K562 (cell line): ENCODE measurements at regions not wholly inside any gene's neighbourhood (a gene's known extent, or its start where the extent isn't known, plus 50 kb on each side); places are given as distances from the start of the nearest gene placed in this dataset.

Experiments
- ARID3B ChIP-seq: fragments of 250-450 bp; sonication (Bioruptor Pico); IDR thresholded peaks from 2 replicates; pipeline ENCODE4 v1.4.0; 2020; ENCODE audit warnings: borderline replicate concordance
- NR2C1 ChIP-seq, 2 experiments: fragments of 450-650 bp; IDR thresholded peaks; 2 replicates each; pipeline ENCODE4 v1.6.1; 2017; ENCODE audit warnings: mild to moderate bottlenecking in 2 of 2, antibody characterized with exemption in 1 of 2, inconsistent platforms in 1 of 2, missing compliant biosample characterization in 1 of 2, missing genetic modification characterization in 1 of 2
- PHF20 ChIP-seq: fragments of 450-650 bp; IDR thresholded peaks from 2 replicates; pipeline ENCODE4 v1.6.1; 2018; ENCODE audit not compliant: partially characterized antibody
- RBM25 ChIP-seq: fragments of 200-400 bp; formaldehyde crosslinking; IDR thresholded peaks from 2 replicates; pipeline ENCODE4 v1.6.1; 2018; ENCODE audit warnings: low read length, low read depth, moderate library complexity; ENCODE audit not compliant: severe bottlenecking
- SMARCE1 ChIP-seq: fragments of 450-650 bp; IDR thresholded peaks from 2 replicates; pipeline ENCODE4 v1.7.1; 2016; ENCODE audit warnings: mild to moderate bottlenecking
- TFE3 ChIP-seq: fragments of 450-650 bp; formaldehyde crosslinking; IDR thresholded peaks from 2 replicates; pipeline ENCODE4 v1.4.0; 2020; ENCODE audit warnings: mild to moderate bottlenecking, mixed read lengths
- XRCC5 ChIP-seq: fragments of 200-400 bp; formaldehyde crosslinking; IDR thresholded peaks from 2 replicates; pipeline ENCODE4 v1.6.1; 2017; ENCODE audit warnings: low read depth, mild to moderate bottlenecking, low read length
- ZNF277 ChIP-seq: fragments of 250-450 bp; sonication (Bioruptor Pico); IDR thresholded peaks from 2 replicates; pipeline ENCODE4 v1.8.0; 2022; ENCODE audit warnings: inconsistent platforms, mild to moderate bottlenecking, moderate library complexity, borderline replicate concordance

GRCh38 chr18:40046596-40046995, 1908.4 kb upstream of the PIK3C3 start (continued):
- no peak for TF ChIP-seq ARID3B (CRISPR knock-in tag)
- TF ChIP-seq RBM25, result no peak
- TF ChIP-seq NR2C1 (IDR thresholded peaks at IDR 0.05), result no peak
- no peak for TF ChIP-seq NR2C1 (tag; IDR thresholded peaks at IDR 0.05)
- TF ChIP-seq PHF20, result no peak
- TF ChIP-seq ZNF277 (CRISPR knock-in tag), result no peak
- TF ChIP-seq SMARCE1, result no peak
- no peak for TF ChIP-seq XRCC5
- no peak for TF ChIP-seq TFE3 (CRISPR knock-in tag)
